ENCODE measurements at regions not wholly inside any gene's neighbourhood (a gene's known extent, or its start where the extent isn't known, plus 50 kb on each side); places are given as distances from the start of the nearest gene placed in this dataset.
"Not testable (repeated sequence)": the region's sequence is repeated elsewhere in the genome, so short reads cannot be mapped to it uniquely, and the experiment has no call there.

DNA sequence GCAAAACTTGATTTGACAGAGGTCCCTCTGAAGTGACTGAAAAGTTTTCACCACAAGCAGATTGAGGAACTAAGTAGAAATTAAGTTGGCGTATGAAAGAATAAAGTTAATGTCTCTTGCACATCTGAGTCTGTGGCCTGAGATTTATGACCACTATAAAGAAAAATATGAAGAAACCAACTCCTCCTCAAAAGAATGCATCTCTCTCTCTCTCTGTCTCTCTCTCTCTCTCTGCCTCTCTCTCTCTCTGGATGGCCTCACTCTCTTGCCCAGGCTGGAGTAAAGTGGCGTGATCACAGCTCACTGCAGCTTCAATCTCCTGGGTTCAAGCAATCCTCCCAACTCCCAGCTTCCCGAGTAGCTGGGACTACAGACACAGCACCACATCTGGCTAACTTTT, 55.2 kb downstream of the RPL22L1 start:
- DNase-seq (ENCODE audit: missing footprints) (no peak), ATAC-seq (no peak)
- intact Hi-C loops (cut with DNase I), result loop anchor here (5.0 kb wide), 3 partner anchors 123 to 503 kb away; no protein-coding TSS in a partner anchor

DNA sequence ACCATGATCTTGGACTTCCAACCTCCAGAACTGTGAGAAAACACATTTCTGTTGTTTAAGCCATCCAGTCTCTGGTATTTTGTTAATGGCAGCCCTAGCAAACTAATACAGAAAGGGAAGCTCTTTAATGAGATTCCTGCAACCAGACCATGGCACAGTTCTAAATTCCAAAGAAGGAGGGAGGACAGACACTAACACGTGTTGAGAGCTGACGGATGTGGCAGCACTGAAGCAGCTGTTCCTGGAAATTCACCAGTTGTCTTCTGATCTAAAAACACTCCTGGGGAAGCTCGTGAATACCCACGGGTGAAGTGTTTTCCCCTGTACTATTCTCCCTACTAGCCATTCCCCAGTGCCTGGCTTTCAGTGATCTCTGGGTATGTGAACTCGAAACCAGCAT, 56.7 kb downstream of the RPL22L1 start:
- DNase-seq (ENCODE audit: missing footprints), result no peak
- intact Hi-C loops (cut with DNase I), result loop anchor here (5.0 kb wide), 3 partner anchors 121 to 501 kb away; no protein-coding TSS in a partner anchor
- no peak for ATAC-seq

DNA sequence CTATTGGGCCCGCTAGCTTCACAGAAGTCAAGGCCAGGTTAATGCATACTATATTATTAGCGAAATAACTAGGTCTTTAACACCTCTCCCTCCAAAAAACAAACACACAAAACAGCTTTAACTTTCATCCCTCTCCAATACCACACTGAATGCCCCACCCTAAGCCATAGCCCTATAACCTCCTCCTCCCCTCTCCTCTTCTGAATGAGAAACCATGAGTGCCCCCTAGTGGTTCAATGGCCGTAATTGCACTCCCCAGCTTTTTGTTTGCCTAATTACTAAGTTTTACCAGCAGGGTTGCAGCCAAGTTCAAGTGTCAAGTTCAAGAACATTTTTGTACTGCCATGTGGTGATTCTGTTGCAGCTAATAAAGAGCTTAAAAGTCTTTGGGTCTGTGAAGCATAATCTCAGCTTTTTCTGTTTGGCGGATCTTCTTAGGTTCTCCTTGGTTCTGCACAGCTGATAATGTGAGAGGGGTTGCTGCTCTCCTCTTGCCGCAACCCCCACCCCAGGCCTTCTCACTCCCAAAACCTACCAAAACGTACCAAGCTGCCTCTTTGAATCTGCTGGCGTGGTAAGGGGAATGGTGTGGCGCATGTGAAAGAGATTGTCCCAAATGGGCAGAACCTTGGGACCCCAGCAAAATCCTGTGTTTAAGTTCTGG, 57.9 kb downstream of the RPL22L1 start:
- intact Hi-C loops (cut with DNase I), result loop anchor here (2.0 to 5.0 kb wide), 4 partner anchors 120 to 500 kb away; no protein-coding TSS in a partner anchor
- ATAC-seq (peak; percentile 74), DNase-seq (ENCODE audit: missing footprints) (no peak)

DNA sequence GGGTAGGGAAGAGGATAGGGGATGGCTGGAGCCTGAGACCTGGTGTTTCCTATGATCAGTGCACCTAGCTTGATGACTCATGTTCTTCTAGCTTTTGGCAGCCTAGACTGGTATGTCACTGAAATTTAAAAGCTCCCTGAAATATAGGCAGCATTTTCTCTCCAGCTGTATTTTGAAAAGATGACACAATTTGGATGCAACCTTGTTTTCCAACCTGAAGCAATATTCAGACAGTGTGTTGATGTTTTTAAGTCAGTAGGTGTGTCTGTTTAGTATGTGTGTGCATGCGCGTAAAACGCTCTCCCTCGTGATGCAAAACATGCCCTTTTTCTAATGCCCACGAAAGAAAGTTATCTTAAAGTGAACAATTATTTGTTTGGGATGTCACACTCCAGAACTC, 58.5 kb downstream of the RPL22L1 start:
- ATAC-seq (no peak), DNase-seq (ENCODE audit: missing footprints) (no peak)
- intact Hi-C loops (cut with DNase I), result loop anchor here (2.0 to 5.0 kb wide), 4 partner anchors 119 to 499 kb away; no protein-coding TSS in a partner anchor

DNA sequence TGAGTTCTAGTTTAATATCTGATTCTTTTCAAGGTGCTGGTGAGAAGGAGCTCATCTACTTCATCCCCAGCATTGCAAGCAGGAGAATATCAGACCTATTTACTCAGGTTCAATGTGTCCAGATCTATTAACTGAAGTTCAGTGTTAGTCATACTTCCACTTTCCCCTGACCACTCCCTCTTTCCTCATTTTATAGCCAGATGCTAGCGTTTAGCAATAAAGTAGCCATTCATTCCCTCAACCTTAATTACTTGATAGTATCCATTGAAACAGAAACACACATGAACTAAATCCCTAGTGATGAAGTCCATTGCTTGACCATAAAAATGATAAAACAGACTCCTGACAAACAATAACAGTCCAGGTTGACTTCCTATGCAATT, 60.0 kb downstream of the RPL22L1 start:
- ATAC-seq (no peak), DNase-seq (ENCODE audit: missing footprints) (no peak)
- intact Hi-C loops (cut with DNase I), result loop anchor here (2.0 to 5.0 kb wide), 4 partner anchors 118 to 498 kb away; no protein-coding TSS in a partner anchor

DNA sequence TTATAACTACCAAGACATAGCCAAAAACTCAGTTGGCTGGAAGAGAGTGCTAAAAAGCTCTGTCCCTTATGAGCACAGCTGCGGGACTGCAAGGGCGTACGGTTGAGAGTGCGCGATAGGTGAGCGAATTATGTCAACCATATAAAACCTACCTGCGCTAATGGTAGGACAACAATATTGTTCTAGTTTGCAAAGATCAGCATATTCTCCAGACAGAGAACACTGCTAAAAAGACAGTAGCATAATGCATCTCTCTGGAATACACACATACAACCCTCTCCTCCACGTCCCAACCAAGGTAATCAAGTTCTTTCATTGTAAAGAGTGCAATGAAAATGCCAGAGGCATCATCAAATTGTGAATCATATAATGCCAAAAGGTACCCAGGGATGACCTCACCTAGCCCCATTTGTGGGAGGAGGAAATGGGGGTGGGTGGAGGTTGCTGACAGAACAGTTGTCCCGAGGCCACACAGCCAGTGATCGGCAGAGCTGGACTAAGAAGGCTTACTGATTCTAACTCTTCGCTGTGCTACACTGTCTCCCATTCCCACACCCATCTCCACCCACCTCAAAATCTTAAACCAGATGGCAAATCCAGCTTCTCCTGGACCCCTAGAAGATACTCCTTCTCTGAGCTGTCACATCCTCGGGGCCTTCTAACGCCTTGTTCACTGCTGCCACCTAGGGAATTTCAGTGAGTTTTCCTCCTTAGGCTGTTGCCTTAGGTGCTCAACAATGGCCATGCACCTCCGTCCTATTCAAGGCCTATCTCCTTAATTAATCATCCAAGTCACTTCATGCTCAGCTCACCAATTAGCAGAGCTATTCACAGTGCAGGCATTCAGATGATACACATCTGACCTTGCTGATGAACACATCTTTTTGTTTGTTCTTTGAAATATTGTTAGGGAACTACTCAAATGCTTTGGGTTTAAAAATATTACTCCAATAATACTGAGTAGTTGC, 60.7 kb downstream of the RPL22L1 start:
- ATAC-seq (peak; percentile 49), DNase-seq (ENCODE audit: missing footprints) (no peak)
- intact Hi-C loops (cut with DNase I), result no loop called here

DNA sequence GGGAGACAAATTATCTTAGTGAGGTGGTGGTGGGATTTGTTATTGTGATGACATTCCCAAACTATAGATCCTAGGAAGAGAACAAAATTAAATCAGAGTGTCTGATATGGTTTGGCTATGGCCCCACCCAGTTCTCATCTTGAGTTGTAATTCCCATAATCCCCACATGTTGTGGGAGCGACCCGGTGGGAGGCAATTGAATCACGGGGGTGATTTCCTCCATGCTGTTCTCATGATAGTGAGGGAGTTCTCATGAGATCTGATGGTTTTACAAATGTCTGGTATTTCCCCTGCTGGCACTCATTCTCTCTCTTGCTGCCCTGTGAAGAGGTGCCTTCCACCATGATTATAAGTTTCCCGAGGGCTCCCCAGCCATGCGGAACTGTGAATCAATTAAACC, 62.0 kb downstream of the RPL22L1 start:
- intact Hi-C loops (cut with DNase I), result no loop called here
- no peak for ATAC-seq
- DNase-seq (ENCODE audit: missing footprints), result no peak

DNA sequence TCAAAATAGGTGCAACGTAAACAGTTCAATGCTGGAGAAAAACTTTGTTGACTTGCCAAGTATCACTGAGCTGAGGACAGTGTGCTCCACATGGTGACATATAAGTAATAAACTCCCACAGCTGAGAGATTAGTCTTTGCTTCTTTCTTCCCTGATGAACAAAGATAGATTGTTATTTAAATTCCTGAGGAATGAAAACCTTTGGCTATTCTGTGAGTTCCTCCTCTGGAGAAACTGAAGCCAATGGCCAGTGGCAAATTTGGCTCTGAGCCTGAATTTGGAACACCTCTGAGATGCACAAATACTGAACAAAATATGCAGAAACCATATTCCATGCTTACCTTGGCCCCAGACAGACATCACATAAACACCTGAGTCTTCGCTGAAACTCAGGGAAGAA, 63.3 kb downstream of the RPL22L1 start:
- intact Hi-C loops (cut with DNase I), result no loop called here
- DNase-seq (ENCODE audit: missing footprints), result no peak
- ATAC-seq, result no peak

DNA sequence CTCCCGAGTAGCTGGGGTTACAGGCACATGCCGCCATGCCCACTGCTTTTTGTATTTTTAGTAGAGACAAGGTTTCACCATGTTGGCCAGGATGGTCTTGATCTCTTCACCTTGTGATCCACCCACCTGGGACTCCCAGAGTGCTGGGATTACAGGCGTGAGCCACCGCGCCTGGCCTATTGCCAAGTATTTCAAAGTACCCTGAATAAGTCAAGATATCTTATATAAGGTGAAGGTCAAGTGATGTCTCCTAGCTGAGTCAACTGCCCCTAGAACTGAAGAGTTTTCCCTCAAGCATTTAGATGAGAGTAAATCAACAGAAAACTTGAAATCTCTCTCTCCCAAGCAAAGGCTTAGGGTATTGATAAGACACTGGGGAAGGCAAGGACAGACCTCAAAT, 63.9 kb downstream of the RPL22L1 start:
- ATAC-seq, result no peak
- no peak for DNase-seq (ENCODE audit: missing footprints)
- intact Hi-C loops (cut with DNase I), result no loop called here

DNA sequence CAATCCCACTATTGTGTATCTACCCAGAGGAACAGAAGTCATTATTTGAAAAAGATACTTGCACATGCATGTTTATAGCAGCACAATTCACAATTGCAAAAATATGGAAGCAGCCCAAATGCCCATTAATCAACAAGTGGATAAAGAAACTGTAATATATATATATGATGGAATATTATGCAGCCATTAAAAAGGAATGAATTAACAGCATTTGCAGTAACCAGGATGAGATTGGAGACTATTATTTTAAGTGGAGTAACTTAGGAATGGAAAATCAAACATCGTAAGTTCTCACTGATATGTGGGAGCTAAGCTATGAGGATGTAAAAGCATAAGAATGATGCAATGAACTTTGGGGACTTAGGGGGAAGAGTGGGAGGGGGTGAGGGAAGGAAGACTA, 64.7 kb downstream of the RPL22L1 start:
- DNase-seq (ENCODE audit: missing footprints); intact Hi-C loops (cut with DNase I); ATAC-seq: not testable (repeated sequence)

DNA sequence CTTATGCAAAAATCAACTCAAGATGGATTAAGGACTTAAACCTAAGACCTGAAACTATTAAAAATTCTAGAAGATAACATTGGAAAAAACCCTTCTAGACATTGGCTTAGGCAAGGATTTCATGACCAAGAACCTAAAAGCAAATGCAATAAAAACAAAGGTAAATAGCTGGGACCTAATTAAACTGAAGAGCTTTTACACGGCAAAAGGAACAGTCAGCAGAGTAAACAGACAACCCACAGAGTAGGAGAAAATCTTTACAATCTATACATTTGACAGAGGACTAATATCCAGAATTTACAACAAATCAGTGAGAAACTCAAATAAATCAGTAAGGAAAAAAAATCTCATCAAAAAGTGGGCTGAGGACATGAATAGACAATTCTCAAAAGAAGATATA, 65.4 kb downstream of the RPL22L1 start:
- intact Hi-C loops (cut with DNase I); DNase-seq (ENCODE audit: missing footprints); ATAC-seq: not testable (repeated sequence)

DNA sequence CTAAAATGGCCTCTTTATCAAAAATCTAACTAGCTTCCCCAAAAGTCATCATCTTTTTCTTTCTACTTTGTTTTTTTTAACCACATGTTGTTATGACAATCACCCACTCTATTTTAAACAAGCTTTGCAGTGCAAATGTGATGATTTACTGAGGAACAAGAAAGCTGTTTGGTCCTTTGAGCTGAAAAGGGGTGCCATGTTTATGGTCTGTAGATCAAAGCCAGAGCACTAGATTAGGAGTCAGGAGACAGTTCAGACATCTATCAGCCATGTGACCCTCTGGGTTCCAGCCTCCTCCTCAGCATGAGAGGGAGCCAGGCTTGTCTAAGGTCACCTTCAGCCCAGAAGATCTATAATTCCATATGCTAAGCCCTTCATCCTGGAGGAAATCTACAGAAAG, 65.9 kb downstream of the RPL22L1 start:
- intact Hi-C loops (cut with DNase I), result no loop called here
- DNase-seq (ENCODE audit: missing footprints), result no peak
- no peak for ATAC-seq

DNA sequence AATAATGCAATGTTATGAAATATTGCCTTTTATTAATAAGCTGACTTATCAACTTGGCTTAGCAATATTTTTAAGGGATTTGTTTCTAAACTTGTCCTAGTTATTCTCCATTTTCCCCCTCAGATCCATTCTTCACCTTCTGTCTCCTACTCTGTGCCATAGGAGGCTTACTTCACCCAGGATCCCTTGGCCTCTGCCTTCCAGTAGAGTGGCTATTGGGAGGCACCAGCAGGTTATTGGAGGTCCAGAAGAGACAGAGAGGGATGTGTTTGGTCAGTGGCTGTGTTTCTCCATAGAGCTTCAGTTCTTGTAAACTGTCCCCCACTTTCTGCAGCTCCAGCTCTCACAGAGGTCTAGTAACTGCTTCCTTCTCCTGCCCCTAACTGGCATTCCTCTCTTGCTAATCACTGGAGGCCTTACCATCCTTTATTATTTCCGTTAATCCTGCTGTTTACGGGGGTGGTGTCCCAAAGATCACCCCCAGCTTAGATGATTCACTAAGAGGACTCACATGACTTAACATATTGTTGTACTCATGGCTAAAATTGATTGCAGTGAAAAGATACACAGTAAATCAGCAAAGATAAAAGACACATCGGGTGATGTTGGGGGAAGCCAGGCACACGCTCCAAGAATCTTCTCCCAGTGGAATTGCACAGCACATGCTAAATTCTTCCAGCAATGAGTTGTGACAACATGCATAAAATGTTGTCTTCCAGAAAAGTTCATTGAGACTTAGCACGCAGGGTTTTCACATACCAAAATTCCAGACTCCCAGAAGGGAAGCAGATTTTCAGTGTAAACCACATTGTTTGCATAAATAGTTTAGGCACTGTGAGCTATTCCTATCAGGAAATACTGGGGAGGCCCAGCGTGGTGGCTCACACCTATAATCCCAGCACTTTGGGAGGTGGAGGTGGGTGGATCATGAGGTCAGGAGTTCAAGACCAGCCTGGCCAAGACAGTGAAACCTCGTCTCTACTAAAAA, 67.5 kb downstream of the RPL22L1 start:
- DNase-seq (ENCODE audit: missing footprints) (no peak), ATAC-seq (no peak)
- intact Hi-C loops (cut with DNase I), result no loop called here

DNA sequence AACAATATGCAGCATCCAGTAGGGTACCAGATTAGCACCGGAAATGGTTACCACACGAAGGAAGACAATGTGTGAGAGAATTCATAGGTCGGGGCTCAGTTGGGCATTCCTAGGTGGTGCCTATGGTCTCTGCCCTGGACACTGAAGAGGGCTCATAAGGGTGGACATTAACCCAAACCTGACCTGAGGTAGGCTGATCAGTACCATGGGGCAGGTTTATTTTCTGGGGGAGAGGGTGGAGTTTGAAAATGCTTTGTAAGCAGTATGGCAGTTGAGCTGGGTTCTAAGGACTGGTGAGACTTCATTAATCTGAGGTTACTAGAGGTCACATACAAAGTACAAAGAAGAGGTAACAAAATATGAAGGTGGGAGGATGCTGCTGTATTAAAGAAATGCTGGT, 68.4 kb downstream of the RPL22L1 start:
- no peak for ATAC-seq
- intact Hi-C loops (cut with DNase I), result no loop called here
- DNase-seq (ENCODE audit: missing footprints), result no peak

DNA sequence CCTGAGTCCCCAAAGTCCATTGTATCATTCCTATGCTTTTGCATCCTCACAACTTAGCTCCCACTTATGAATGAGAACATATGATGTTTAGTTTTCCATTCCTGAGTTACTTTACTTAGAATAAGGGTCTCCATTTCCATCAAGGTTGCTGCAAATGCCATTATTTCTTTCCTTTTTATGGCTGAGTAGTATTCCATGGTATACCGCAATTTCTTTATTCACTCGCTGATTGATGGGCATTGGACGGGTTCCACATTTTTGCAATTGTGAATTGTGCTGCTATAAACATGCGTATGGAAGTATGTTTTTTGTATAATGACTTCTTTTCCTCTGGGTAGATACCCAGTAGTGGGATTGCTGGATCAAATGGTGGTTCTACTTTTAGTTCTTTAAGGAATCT, 69.7 kb downstream of the RPL22L1 start:
- ATAC-seq; intact Hi-C loops (cut with DNase I); DNase-seq (ENCODE audit: missing footprints): not testable (repeated sequence)

DNA sequence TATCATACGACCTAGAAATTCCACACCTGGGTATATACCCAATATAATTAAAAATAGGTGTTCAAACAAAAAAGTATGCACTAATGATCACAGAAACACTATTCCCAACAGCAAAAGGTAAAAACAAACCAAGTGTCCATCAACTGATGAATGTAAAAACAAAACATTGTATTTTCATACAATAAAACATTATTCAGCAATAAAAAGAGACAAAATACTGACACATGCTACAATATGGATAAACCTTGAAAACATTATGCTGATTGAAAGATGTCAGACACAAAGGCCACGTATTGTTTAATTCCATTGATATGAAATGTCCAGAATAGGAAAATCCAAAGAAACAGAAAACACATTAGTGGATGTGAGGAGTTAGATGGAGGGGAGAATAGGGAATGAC, 71.0 kb downstream of the RPL22L1 start:
- DNase-seq (ENCODE audit: missing footprints), result no peak
- no peak for ATAC-seq
- intact Hi-C loops (cut with DNase I), result no loop called here

DNA sequence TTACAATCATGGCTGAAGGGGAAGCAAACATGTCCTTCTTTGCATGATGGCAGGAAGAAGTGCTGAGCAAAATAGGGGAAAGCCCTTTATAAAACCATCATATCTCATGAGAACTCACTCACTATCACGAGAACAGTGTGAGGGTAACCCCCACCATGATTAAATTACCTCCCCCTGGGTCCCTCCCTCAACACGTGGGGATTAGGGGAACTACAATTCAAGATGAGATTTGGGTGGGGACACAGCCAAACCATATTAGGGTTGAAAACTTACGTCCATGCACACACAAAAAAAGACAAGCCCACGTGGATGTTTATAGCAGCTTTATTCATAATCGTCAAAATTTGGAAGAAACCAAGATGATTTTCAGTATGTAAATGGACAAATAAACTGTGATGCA, 72.3 kb downstream of the RPL22L1 start:
- no peak for ATAC-seq
- no peak for DNase-seq (ENCODE audit: missing footprints)
- intact Hi-C loops (cut with DNase I), result no loop called here

DNA sequence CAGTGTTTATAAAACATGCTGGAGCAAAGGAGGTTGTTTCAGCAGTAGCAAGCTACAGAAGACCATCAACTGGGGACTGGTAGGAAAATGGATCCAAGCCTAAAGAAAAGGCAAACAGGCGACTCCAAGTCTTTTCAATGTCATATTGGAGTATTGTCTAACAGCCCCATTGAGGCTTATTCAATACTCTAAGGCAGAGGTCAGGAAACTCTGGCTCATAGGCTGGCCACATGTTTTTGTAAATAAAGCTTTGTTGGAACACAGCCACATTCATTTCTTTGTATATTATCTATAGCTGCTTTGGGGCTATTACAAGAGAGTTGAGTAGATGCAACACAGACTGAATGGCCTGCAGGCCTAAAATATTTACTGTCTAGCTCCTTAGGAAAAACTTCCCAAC, 77.5 kb downstream of the RPL22L1 start:
- intact Hi-C loops (cut with DNase I), result no loop called here
- ATAC-seq (no peak), DNase-seq (ENCODE audit: missing footprints) (no peak)

DNA sequence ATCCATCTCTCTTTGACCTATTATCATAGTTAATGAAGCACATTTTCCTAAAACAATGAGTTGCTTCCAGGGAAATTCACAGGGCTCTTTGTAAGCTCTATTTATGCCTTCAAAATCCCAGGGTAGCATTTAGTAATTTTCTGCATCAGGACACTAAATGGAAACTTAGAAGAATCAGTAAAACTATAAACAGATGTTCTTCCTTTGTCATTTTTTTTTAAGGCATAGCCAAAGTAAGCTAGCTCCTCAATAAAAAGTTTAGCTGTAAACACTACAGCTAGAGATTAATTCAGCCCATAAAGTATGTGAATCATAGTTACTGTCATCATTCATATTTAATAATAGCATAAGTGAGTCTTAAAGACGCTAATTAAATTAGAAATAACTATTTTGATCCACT, 79.3 kb downstream of the RPL22L1 start:
- no peak for ATAC-seq
- DNase-seq (ENCODE audit: missing footprints), result no peak
- intact Hi-C loops (cut with DNase I), result no loop called here
